K562 (cell line): ENCODE measurements at regions not wholly inside any gene's neighbourhood (a gene's known extent, or its start where the extent isn't known, plus 50 kb on each side); places are given as distances from the start of the nearest gene placed in this dataset.

Experiments used
- ATAC-seq: fragments of 200-7000 bp; cut with Tn5 transposase; 3 replicates; pipeline ENCODE4 v1.9.1; 2020; ENCODE audit warnings: moderate library complexity
- BruUV-seq: library from RNA; stranded (reverse); fragments of 400-500 nt; replicated peaks from 2 replicates; lab custom pipeline; 2021; lab: Mats Ljungman, UMichigan
- CTCF ChIA-PET: fragments of 300-600 bp; formaldehyde crosslinking; extraction: SDS; loops from one replicate; lab custom pipeline; 2021; ENCODE audit warnings: low intra/inter-chr PET ratio; lab: Yijun Ruan, JAX
- POLR2A ChIA-PET: fragments of 300-600, 350-650 bp; sonication (Branson Sonifier 250); formaldehyde crosslinking; extraction: SDS; loops from one replicate; lab custom pipeline; 2021; ENCODE audit warnings: antibody characterized with exemption, inconsistent platforms; lab: Yijun Ruan, JAX
- DNase-seq, 4 experiments: peaks; one replicate each; pipeline versions ENCODE4 v3.0.0 to v3.0.0-alpha.2; 2011 to 2018; ENCODE audit warnings: low spot score in 3 of 4, mixed read lengths in 3 of 4; ENCODE audit errors: extremely low read depth in 1 of 4
- FAIRE-seq: peaks from 2 replicates; lab custom pipeline; 2011; peaks lifted over from hg19 to GRCh38; lab: Jason Lieb, UNC
- H2AFZ ChIP-seq: 2 replicates; pipeline ENCODE4 v1.6.0; 2011; ENCODE audit warnings: low read depth, low read length, control low read depth, inconsistent platforms
- H3K27ac ChIP-seq: fragments of 200-600 bp; 3 replicates; pipeline ENCODE4 v1.8.0; 2011; ENCODE audit warnings: low read depth, mild to moderate bottlenecking, control low read depth, inconsistent platforms, low read length, moderate library complexity, mixed read lengths; ENCODE audit errors: extremely low read depth
- H3K27me3 ChIP-seq, 2 experiments: fragments of 300-600 bp in 1 of 2; 2 replicates in 1 of 2; 3 replicates in 1 of 2; pipeline versions ENCODE4 v1.6.0 to v1.8.0; 2011; ENCODE audit warnings: inconsistent platforms in 2 of 2, low read length in 2 of 2, mild to moderate bottlenecking in 1 of 2, mixed read lengths in 1 of 2, moderate library complexity in 1 of 2; ENCODE audit not compliant: control insufficient read depth in 2 of 2, insufficient read depth in 2 of 2
- H3K36me3 ChIP-seq: fragments of 300-600 bp; 3 replicates; pipeline ENCODE4 v1.8.0; 2011; ENCODE audit warnings: mild to moderate bottlenecking, low read length, inconsistent platforms; ENCODE audit not compliant: control insufficient read depth, insufficient read depth
- H3K4me1 ChIP-seq, 2 experiments: fragments of 200-600 bp in 1 of 2; replicated peaks in 1 of 2; 2 replicates in 1 of 2; 3 replicates in 1 of 2; pipeline versions ENCODE4 v1.5.1 to v1.8.0; 2011; ENCODE audit warnings: inconsistent platforms in 2 of 2, low read length in 2 of 2, mild to moderate bottlenecking in 1 of 2, mixed read lengths in 1 of 2, moderate library complexity in 1 of 2; ENCODE audit not compliant: control insufficient read depth in 2 of 2, insufficient read depth in 2 of 2
- H3K4me2 ChIP-seq: 2 replicates; pipeline ENCODE4 v1.6.1; 2011; ENCODE audit warnings: low read length, control low read depth, inconsistent platforms, mixed read lengths; ENCODE audit not compliant: insufficient read depth
- H3K4me3 ChIP-seq: fragments of 200-600 bp; sonication (generic), shearing (Covaris generic); 2 replicates; pipeline ENCODE4 v1.5.1; 2016; ENCODE audit warnings: control low read depth, inconsistent platforms
- H3K79me2 ChIP-seq: fragments of 200-600 bp; 3 replicates; pipeline ENCODE4 v1.8.0; 2011; ENCODE audit warnings: low read length, inconsistent platforms; ENCODE audit not compliant: control insufficient read depth, insufficient read depth
- H3K9ac ChIP-seq, 2 experiments: 2 replicates each; pipeline versions ENCODE4 v1.6.0 to v1.6.1; 2011; ENCODE audit warnings: low read depth in 2 of 2, low read length in 2 of 2, control low read depth in 1 of 2, inconsistent platforms in 1 of 2, mild to moderate bottlenecking in 1 of 2, mixed read lengths in 1 of 2; ENCODE audit not compliant: insufficient read depth in 1 of 2
- H3K9me1 ChIP-seq: one replicate; pipeline ENCODE4 v1.6.0; 2011; ENCODE audit warnings: inconsistent platforms, mild to moderate bottlenecking, low read length, moderate library complexity; ENCODE audit not compliant: control insufficient read depth, insufficient read depth
- H3K9me3 ChIP-seq: replicated peaks from 2 replicates; pipeline ENCODE4 v1.5.1; 2011; ENCODE audit warnings: low read depth, low read length, inconsistent platforms; ENCODE audit not compliant: control insufficient read depth, insufficient read depth
- H4K20me1 ChIP-seq: replicated peaks from 2 replicates; pipeline ENCODE4 v1.6.1; 2011; ENCODE audit warnings: low read length, inconsistent platforms, mixed read lengths; ENCODE audit not compliant: control insufficient read depth, insufficient read depth
- BRF2 ChIP-seq: IDR thresholded peaks from 3 replicates; pipeline ENCODE4 v1.6.1; 2011; ENCODE audit warnings: borderline replicate concordance, mild to moderate bottlenecking; ENCODE audit not compliant: insufficient read length, insufficient read depth
- EWSR1 ChIP-seq: fragments of 450-650 bp; IDR thresholded peaks from 2 replicates; pipeline ENCODE4 v1.6.1; 2018; ENCODE audit warnings: borderline replicate concordance, mild to moderate bottlenecking, low read depth, moderate library complexity; ENCODE audit not compliant: partially characterized antibody
- KAT8 ChIP-seq: fragments of 450-650 bp; IDR thresholded peaks from 2 replicates; pipeline ENCODE4 v1.6.1; 2016; ENCODE audit warnings: low read depth, mild to moderate bottlenecking
- NFXL1 ChIP-seq: fragments of 450-650 bp; formaldehyde crosslinking; IDR thresholded peaks from 2 replicates; pipeline ENCODE4 v1.4.0; 2021; ENCODE audit warnings: mild to moderate bottlenecking
- NR2F6 ChIP-seq: fragments of 450-650 bp; formaldehyde crosslinking; IDR thresholded peaks from 2 replicates; pipeline ENCODE4 v1.4.0; 2020; ENCODE audit warnings: mild to moderate bottlenecking
- NR3C1 ChIP-seq: sonication (generic); formaldehyde crosslinking; IDR thresholded peaks from 2 replicates; pipeline ENCODE4 v1.8.1; 2022; ENCODE audit warnings: missing genetic modification reagents
- RBM15 ChIP-seq: fragments of 200-400 bp; formaldehyde crosslinking; IDR thresholded peaks from 2 replicates; pipeline ENCODE4 v1.6.1; 2018; ENCODE audit warnings: mild to moderate bottlenecking, low read length, moderate library complexity; ENCODE audit not compliant: insufficient read depth
- RBM39 ChIP-seq: fragments of 200-400 bp; formaldehyde crosslinking; optimal IDR thresholded peaks from 2 replicates; pipeline ENCODE3; 2018; ENCODE audit warnings: low read depth, low read length
- SMAD1 ChIP-seq: fragments of 150-350 bp; IDR thresholded peaks from 2 replicates; pipeline ENCODE4 v1.6.1; 2014; ENCODE audit warnings: low read length, low read depth; ENCODE audit not compliant: partially characterized antibody
- SRSF9 ChIP-seq: fragments of 200-400 bp; formaldehyde crosslinking; IDR thresholded peaks from 2 replicates; pipeline ENCODE4 v1.6.1; 2017; ENCODE audit warnings: low read depth, low read length, borderline replicate concordance
- ZNF57 ChIP-seq: fragments of 450-650 bp; formaldehyde crosslinking; IDR thresholded peaks from 2 replicates; pipeline ENCODE4 v1.4.0; 2020; ENCODE audit warnings: mild to moderate bottlenecking, moderate library complexity
- ZNF586 ChIP-seq: fragments of 450-650 bp; formaldehyde crosslinking; conservative IDR thresholded peaks from 2 replicates; pipeline ENCODE4 v1.4.0; 2020; ENCODE audit warnings: mild to moderate bottlenecking, moderate library complexity
- ZNF717 ChIP-seq: fragments of 250-450 bp; sonication (Bioruptor Pico); IDR thresholded peaks from 2 replicates; pipeline ENCODE4 v1.5.0; 2021
- WGBS: fragments of 100-300 bp; shearing (Covaris generic); methylation state at CpG from one replicate; pipeline ENCODE4 v1.1.6; 2016; ENCODE audit warnings: low coverage, mixed read lengths; ENCODE audit not compliant: insufficient coverage; ENCODE audit errors: missing lambda C conversion rate; 5-methylcytosine and 5-hydroxymethylcytosine counted together
- in situ Hi-C: fragments of 300-500 bp; cut with MboI; formaldehyde crosslinking; loops from 4 replicates; pipeline ENCODE4 v1.15.0; 2018; ENCODE audit warnings: inconsistent platforms, mixed read lengths
- intact Hi-C: fragments of 100-400 bp; cut with micrococcal nuclease; formaldehyde crosslinking; loops from 2 replicates; pipeline ENCODE4 v1.14.2; 2022
- TF ChIP-seq, protein P1 (sequence below): sonication (generic); formaldehyde crosslinking; IDR thresholded peaks from 2 replicates; pipeline ENCODE4 v1.8.0; 2022; ENCODE audit warnings: mild to moderate bottlenecking, missing genetic modification reagents
- TF ChIP-seq, protein P2 (sequence below): IDR thresholded peaks from 2 replicates; pipeline ENCODE4 v1.6.1; 2011; ENCODE audit warnings: borderline replicate concordance, low read depth, mild to moderate bottlenecking, moderate library complexity, low read length; ENCODE audit not compliant: insufficient read depth, poor library complexity, severe bottlenecking

DNA sequence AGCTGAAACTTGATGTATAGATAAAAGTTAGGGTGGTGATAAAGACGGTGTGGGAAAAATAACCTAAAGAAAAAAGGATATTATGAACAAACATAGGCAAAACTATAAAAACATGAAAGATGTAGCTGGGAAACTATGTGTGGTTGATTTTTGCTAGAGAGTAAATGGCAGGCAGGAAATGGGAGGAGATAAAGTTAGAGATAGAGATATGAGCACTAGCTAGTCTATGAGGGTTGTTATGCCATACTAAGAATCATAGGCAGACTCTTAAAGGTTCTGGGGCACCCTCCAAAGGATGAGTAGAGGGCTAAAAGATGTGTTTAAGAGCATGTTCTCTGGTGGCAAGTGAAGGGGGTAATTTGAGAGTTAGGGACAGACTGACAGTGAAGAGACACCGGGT is 1109.2 kb downstream of the GATA3 start:
- POLR2A ChIA-PET, result no interaction called here
- H3K9me3 ChIP-seq, result no peaks in the 10 kb centered on the region; the same call in 1 of the 2 replicates
- no peaks in the 10 kb centered on the region for H3K27me3 ChIP-seq
- H3K9ac ChIP-seq, result no peak overlapping the region
- in situ Hi-C loops (no loop called here), intact Hi-C loops (no loop called here)
- no peak overlapping the region for H3K4me3 ChIP-seq
- no peaks in the 10 kb centered on the region for H3K79me2 ChIP-seq
- no peaks in the 10 kb centered on the region for H4K20me1 ChIP-seq
- 0% methylated on average over 2 of the region's 2 CpGs for WGBS
- H2AFZ ChIP-seq, result no peak overlapping the region
- no TSS peak for BruUV-seq
- no peaks in the 10 kb centered on the region for H3K36me3 ChIP-seq
- CTCF ChIA-PET, result no interaction called here
- no peak overlapping the region for H3K27ac ChIP-seq
- H3K4me1 ChIP-seq, result no peaks in the 10 kb centered on the region
- FAIRE-seq (no peak), DNase-seq (no peak), ATAC-seq (no peak)
- no peaks in the 10 kb centered on the region for H3K9me1 ChIP-seq
- TF ChIP-seq SRSF9, result no peak
- TF ChIP-seq ZNF717 (CRISPR knock-in tag), result no peak
- TF ChIP-seq SMAD1, result no peak
- H3K4me2 ChIP-seq, result no peak overlapping the region

GRCh38 chr10:9166770-9167169 is 1112.3 kb downstream of the GATA3 start:
- no peaks in the 10 kb centered on the region for H3K9me1 ChIP-seq
- H3K27me3 ChIP-seq, result no peaks in the 10 kb centered on the region
- intact Hi-C loops (no loop called here), in situ Hi-C loops (no loop called here)
- H3K9me3 ChIP-seq, result no peaks in the 10 kb centered on the region
- no TSS peak for BruUV-seq
- H3K4me1 ChIP-seq, result no peaks in the 10 kb centered on the region
- FAIRE-seq, result no peak
- no peak overlapping the region for H3K4me3 ChIP-seq
- no peak overlapping the region for H2AFZ ChIP-seq
- H3K79me2 ChIP-seq, result no peaks in the 10 kb centered on the region
- 3% methylated on average over 4 of the region's 4 CpGs for WGBS
- DNase-seq, result no peak
- H3K36me3 ChIP-seq, result no peaks in the 10 kb centered on the region
- no peak for ATAC-seq
- ChIA-PET POLR2A (no interaction called here), CTCF (no interaction called here)
- H3K9ac ChIP-seq, result no peak overlapping the region
- H3K4me2 ChIP-seq, result no peak overlapping the region
- H4K20me1 ChIP-seq, result no peaks in the 10 kb centered on the region
- no peak overlapping the region for H3K27ac ChIP-seq
- TF ChIP-seq NR2F6 (CRISPR knock-in tag) (no peak), RBM15 (no peak), ZNF57 (no peak), KAT8 (no peak), RBM39 (no peak), EWSR1 (no peak), BRF2 (no peak), NFXL1 (CRISPR knock-in tag) (no peak), NR3C1 (CRISPR knock-in tag) (no peak), ZNF586 (CRISPR knock-in tag) (no peak)
- TF ChIP-seq, protein P1, sequence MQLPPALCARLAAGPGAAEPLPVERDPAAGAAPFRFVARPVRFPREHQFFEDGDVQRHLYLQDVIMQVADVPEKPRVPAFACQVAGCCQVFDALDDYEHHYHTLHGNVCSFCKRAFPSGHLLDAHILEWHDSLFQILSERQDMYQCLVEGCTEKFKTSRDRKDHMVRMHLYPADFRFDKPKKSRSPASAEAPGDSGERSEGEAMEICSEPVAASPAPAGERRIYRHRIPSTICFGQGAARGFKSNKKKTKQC (CRISPR knock-in tag), result no peak
- TF ChIP-seq, protein P2, sequence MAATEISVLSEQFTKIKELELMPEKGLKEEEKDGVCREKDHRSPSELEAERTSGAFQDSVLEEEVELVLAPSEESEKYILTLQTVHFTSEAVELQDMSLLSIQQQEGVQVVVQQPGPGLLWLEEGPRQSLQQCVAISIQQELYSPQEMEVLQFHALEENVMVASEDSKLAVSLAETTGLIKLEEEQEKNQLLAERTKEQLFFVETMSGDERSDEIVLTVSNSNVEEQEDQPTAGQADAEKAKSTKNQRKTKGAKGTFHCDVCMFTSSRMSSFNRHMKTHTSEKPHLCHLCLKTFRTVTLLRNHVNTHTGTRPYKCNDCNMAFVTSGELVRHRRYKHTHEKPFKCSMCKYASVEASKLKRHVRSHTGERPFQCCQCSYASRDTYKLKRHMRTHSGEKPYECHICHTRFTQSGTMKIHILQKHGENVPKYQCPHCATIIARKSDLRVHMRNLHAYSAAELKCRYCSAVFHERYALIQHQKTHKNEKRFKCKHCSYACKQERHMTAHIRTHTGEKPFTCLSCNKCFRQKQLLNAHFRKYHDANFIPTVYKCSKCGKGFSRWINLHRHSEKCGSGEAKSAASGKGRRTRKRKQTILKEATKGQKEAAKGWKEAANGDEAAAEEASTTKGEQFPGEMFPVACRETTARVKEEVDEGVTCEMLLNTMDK, result no peak
